Gastrocnemius medialis (tissue), 4 donors: ENCODE measurements at regions not wholly inside any gene's neighbourhood (a gene's known extent, or its start where the extent isn't known, plus 50 kb on each side); places are given as distances from the start of the nearest gene placed in this dataset.

ENCODE experiments used
- ATAC-seq, 2 donors: fragments of 150-250 bp; one replicate each; pipeline ENCODE4 v1.9.1; 2016
- DNase-seq, 2 donors: peaks; one replicate each; pipeline ENCODE4 v3.0.0-alpha.2; 2019
- H3K27ac ChIP-seq, 4 donors: fragments of 200-600 bp; sonication (generic); 1 replicate in 1 of 4; 2 replicates in 3 of 4; pipeline ENCODE4 v1.5.1; 2016 to 2018; ENCODE audit warnings: mild to moderate bottlenecking in 2 of 4, moderate library complexity in 1 of 4
- H3K27me3 ChIP-seq, 3 donors: fragments of 200-600 bp; sonication (generic) in 2 of 3; 1 replicate in 1 of 3; 2 replicates in 2 of 3; pipeline versions ENCODE4 v1.5.1 to v1.6.0; 2016 to 2019; ENCODE audit warnings: mild to moderate bottlenecking in 1 of 3, moderate library complexity in 1 of 3
- H3K36me3 ChIP-seq, 2 donors: fragments of 200-600 bp; sonication (generic) in 1 of 2; one replicate each; pipeline ENCODE4 v1.5.1; 2017 to 2018
- H3K4me1 ChIP-seq, 2 donors: fragments of 200-600 bp; sonication (generic) in 1 of 2; one replicate each; pipeline ENCODE4 v1.5.1; 2016 to 2017; ENCODE audit warnings: mild to moderate bottlenecking in 2 of 2
- H3K4me3 ChIP-seq, 4 donors: fragments of 200-600 bp; sonication (generic) in 3 of 4; 1 replicate in 1 of 4; 2 replicates in 3 of 4; pipeline ENCODE4 v1.5.1; 2016 to 2019; ENCODE audit warnings: mild to moderate bottlenecking in 2 of 4
- H3K9me3 ChIP-seq, 3 donors: fragments of 200-600 bp; sonication (generic) in 2 of 3; 1 replicate in 1 of 3; 2 replicates in 2 of 3; pipeline ENCODE4 v1.5.1; 2016 to 2019
- CTCF ChIP-seq, 5 experiments: fragments of 450-650 bp in 3 of 5; fragments of 200-600 bp in 2 of 5; sonication (generic) in 2 of 5; IDR thresholded peaks in 4 of 5; conservative IDR thresholded peaks in 1 of 5; 1 replicate in 4 of 5; 2 replicates in 1 of 5; pipeline ENCODE4 v1.5.1; 2016 to 2019; ENCODE audit warnings: antibody characterized with exemption in 5 of 5, mild to moderate bottlenecking in 3 of 5, moderate library complexity in 3 of 5
- POLR2A ChIP-seq, 2 donors: fragments of 450-650 bp; IDR thresholded peaks; one replicate each; pipeline ENCODE4 v1.6.1; 2017; ENCODE audit warnings: antibody characterized with exemption in 2 of 2, mild to moderate bottlenecking in 2 of 2, moderate library complexity in 2 of 2
- in situ Hi-C, 4 donors: fragments of 200-750 bp; cut with MboI; loops; one replicate each; pipeline versions ENCODE4 v1.15.0 to v1.8.0; 2017; ENCODE audit warnings: low sequenced_read_pairs in 4 of 4
- intact Hi-C: fragments of 100-400 bp; cut with DNase I; formaldehyde crosslinking; loops from one replicate; pipeline ENCODE4 v1.15.1; 2023; ENCODE audit warnings: low total_unique reads

GRCh38 chr9:88596376-88596775 lies 61.4 kb downstream of the NXNL2 start:
- ATAC-seq (no peak), DNase-seq (no peak)
- in situ Hi-C loops (loop anchor here in 3 of 4 donors (10.0 kb wide), 2 partner anchors 408 to 678 kb away; no protein-coding TSS in a partner anchor), intact Hi-C loops (no loop called here)
- Histone ChIP-seq H3K27ac (no peak overlapping the region), H3K27me3 (no peaks in the 10 kb centered on the region), H3K36me3 (no peaks in the 10 kb centered on the region), H3K9me3 (no peaks in the 10 kb centered on the region), H3K4me1 (no peaks in the 10 kb centered on the region), H3K4me3 (no peak overlapping the region)
- no peak for TF ChIP-seq POLR2A (IDR thresholded peaks at IDR 0.05)

- DNase-seq (no peak), ATAC-seq (peak; percentile 23 to 36)
- no peak overlapping the region for H3K4me3 ChIP-seq
- intact Hi-C loops: no loop called here
- TF ChIP-seq CTCF (IDR thresholded peaks at IDR 0.05 in 4 of 5, conservative IDR thresholded peaks at IDR 0.05 in 1 of 5) (no peak), POLR2A (IDR thresholded peaks at IDR 0.05) (no peak)
- H3K9me3 ChIP-seq: no peaks in the 10 kb centered on the region
- in situ Hi-C loops: no loop called here
- no peaks in the 10 kb centered on the region for H3K27me3 ChIP-seq
- peaks cover 0 to 6% of the 10 kb centered on the region in 2 donors for H3K4me1 ChIP-seq
- H3K36me3 ChIP-seq: no peaks in the 10 kb centered on the region
- H3K27ac ChIP-seq: peak overlapping the region in 3 of 4 donors; percentile 12 to 31 (median 24)
Observed at GRCh38 chr9:88604836-88605511, 70.0 kb downstream of the NXNL2 start.

GRCh38 chr9:88605512-88606362 lies 70.8 kb downstream of the NXNL2 start:
- H3K4me1 ChIP-seq: peaks cover 0 to 6% of the 10 kb centered on the region in 2 donors
- no peak overlapping the region for H3K4me3 ChIP-seq
- intact Hi-C loops (no loop called here), in situ Hi-C loops (no loop called here)
- H3K36me3 ChIP-seq: no peaks in the 10 kb centered on the region
- TF ChIP-seq POLR2A (IDR thresholded peaks at IDR 0.05): no peak
- no peak for TF ChIP-seq CTCF (IDR thresholded peaks at IDR 0.05 in 4 of 5, conservative IDR thresholded peaks at IDR 0.05 in 1 of 5)
- no peaks in the 10 kb centered on the region for H3K9me3 ChIP-seq
- DNase-seq (no peak), ATAC-seq (peak; percentile 75 to 83)
- no peaks in the 10 kb centered on the region for H3K27me3 ChIP-seq
- H3K27ac ChIP-seq: peak overlapping the region in 2 of 4 donors; percentile 14 to 45

GRCh38 chr9:88614359-88614758 lies 79.4 kb downstream of the NXNL2 start:
- ATAC-seq (no peak), DNase-seq (no peak)
- intact Hi-C loops (no loop called here), in situ Hi-C loops (no loop called here)
- Histone ChIP-seq H3K4me1 (no peaks in the 10 kb centered on the region), H3K36me3 (no peaks in the 10 kb centered on the region), H3K27ac (no peak overlapping the region), H3K27me3 (no peaks in the 10 kb centered on the region), H3K9me3 (no peaks in the 10 kb centered on the region), H3K4me3 (no peak overlapping the region)
- TF ChIP-seq POLR2A (IDR thresholded peaks at IDR 0.05) (no peak), CTCF (IDR thresholded peaks at IDR 0.05 in 4 of 5, conservative IDR thresholded peaks at IDR 0.05 in 1 of 5) (no peak)

- Histone ChIP-seq H3K27me3 (no peaks in the 10 kb centered on the region), H3K4me3 (no peak overlapping the region), H3K36me3 (no peaks in the 10 kb centered on the region), H3K4me1 (no peaks in the 10 kb centered on the region), H3K9me3 (no peaks in the 10 kb centered on the region), H3K27ac (no peak overlapping the region)
- ATAC-seq (no peak), DNase-seq (no peak)
- intact Hi-C loops: no loop called here
- in situ Hi-C loops: no loop called here
- TF ChIP-seq POLR2A (IDR thresholded peaks at IDR 0.05) (no peak), CTCF (IDR thresholded peaks at IDR 0.05 in 4 of 5, conservative IDR thresholded peaks at IDR 0.05 in 1 of 5) (no peak)
Observed at GRCh38 chr9:88623698-88624097, 88.7 kb downstream of the NXNL2 start.
